ENCODE measurements at regions not wholly inside any gene's neighbourhood (a gene's known extent, or its start where the extent isn't known, plus 50 kb on each side); places are given as distances from the start of the nearest gene placed in this dataset.

GRCh38 chr4:179285696-179286095 lies 1843.5 kb upstream of the AGA start:
- Histone ChIP-seq H3K9ac (ENCODE audit: insufficient read length, low read depth) (no peak overlapping the region), H3K9me3 (ENCODE audit: insufficient read depth, low read length) (no peaks in the 10 kb centered on the region), H3K4me1 (ENCODE audit: insufficient read depth, insufficient read length) (no peaks in the 10 kb centered on the region), H3K36me3 (ENCODE audit: insufficient read depth, insufficient read length, low read length) (no peaks in the 10 kb centered on the region), H3K27me3 (ENCODE audit: insufficient read depth, insufficient read length) (no peaks in the 10 kb centered on the region), H3K4me3 (ENCODE audit: insufficient read length, low read depth) (no peak overlapping the region)
- DNase-seq (ENCODE audit: low read depth, low spot score): no peak
- TF ChIP-seq ZNF274 (IDR thresholded peaks at IDR 0.05; ENCODE audit: low read depth, low read length): no peak
- no peak for TF ChIP-seq SUZ12 (IDR thresholded peaks at IDR 0.05; ENCODE audit: extremely low read depth, insufficient read depth, insufficient read length)
- TF ChIP-seq YY1 (IDR thresholded peaks at IDR 0.05; ENCODE audit: insufficient read depth, insufficient read length): no peak

GRCh38 chr4:179291657-179292056 lies 1849.4 kb upstream of the AGA start:
- no peaks in the 10 kb centered on the region for H3K36me3 ChIP-seq (ENCODE audit: insufficient read depth, insufficient read length, low read length)
- no peak for TF ChIP-seq ZNF274 (IDR thresholded peaks at IDR 0.05; ENCODE audit: low read depth, low read length)
- no peak for TF ChIP-seq SUZ12 (IDR thresholded peaks at IDR 0.05; ENCODE audit: extremely low read depth, insufficient read depth, insufficient read length)
- no peak for TF ChIP-seq YY1 (IDR thresholded peaks at IDR 0.05; ENCODE audit: insufficient read depth, insufficient read length)
- H3K4me3 ChIP-seq (ENCODE audit: insufficient read length, low read depth): no peak overlapping the region
- no peak for DNase-seq (ENCODE audit: low read depth, low spot score)
- H3K4me1 ChIP-seq (ENCODE audit: insufficient read depth, insufficient read length): no peaks in the 10 kb centered on the region
- H3K27me3 ChIP-seq (ENCODE audit: insufficient read depth, insufficient read length): no peaks in the 10 kb centered on the region
- no peaks in the 10 kb centered on the region for H3K9me3 ChIP-seq (ENCODE audit: insufficient read depth, low read length)
- H3K9ac ChIP-seq (ENCODE audit: insufficient read length, low read depth): no peak overlapping the region

- DNase-seq (ENCODE audit: low read depth, low spot score): no peak
- TF ChIP-seq SUZ12 (IDR thresholded peaks at IDR 0.05; ENCODE audit: extremely low read depth, insufficient read depth, insufficient read length) (no peak), YY1 (IDR thresholded peaks at IDR 0.05; ENCODE audit: insufficient read depth, insufficient read length) (no peak), ZNF274 (IDR thresholded peaks at IDR 0.05; ENCODE audit: low read depth, low read length) (no peak)
- Histone ChIP-seq H3K36me3 (ENCODE audit: insufficient read depth, insufficient read length, low read length) (no peaks in the 10 kb centered on the region), H3K27me3 (ENCODE audit: insufficient read depth, insufficient read length) (no peaks in the 10 kb centered on the region), H3K9me3 (ENCODE audit: insufficient read depth, low read length) (no peaks in the 10 kb centered on the region), H3K4me1 (ENCODE audit: insufficient read depth, insufficient read length) (no peaks in the 10 kb centered on the region), H3K4me3 (ENCODE audit: insufficient read length, low read depth) (no peak overlapping the region), H3K9ac (ENCODE audit: insufficient read length, low read depth) (no peak overlapping the region)
Observed at GRCh38 chr4:179292468-179292867, 1850.2 kb upstream of the AGA start.

GRCh38 chr4:179307297-179308136 lies 1865.3 kb upstream of the AGA start:
- H3K9me3 ChIP-seq (ENCODE audit: insufficient read depth, low read length): no peaks in the 10 kb centered on the region
- no peaks in the 10 kb centered on the region for H3K4me1 ChIP-seq (ENCODE audit: insufficient read depth, insufficient read length)
- no peaks in the 10 kb centered on the region for H3K27me3 ChIP-seq (ENCODE audit: insufficient read depth, insufficient read length)
- H3K36me3 ChIP-seq (ENCODE audit: insufficient read depth, insufficient read length, low read length): no peaks in the 10 kb centered on the region
- DNase-seq (ENCODE audit: low read depth, low spot score): peak; percentile 25
- H3K9ac ChIP-seq (ENCODE audit: insufficient read length, low read depth): no peak overlapping the region
- TF ChIP-seq ZNF274 (IDR thresholded peaks at IDR 0.05; ENCODE audit: low read depth, low read length) (no peak), YY1 (IDR thresholded peaks at IDR 0.05; ENCODE audit: insufficient read depth, insufficient read length) (no peak), SUZ12 (IDR thresholded peaks at IDR 0.05; ENCODE audit: extremely low read depth, insufficient read depth, insufficient read length) (no peak)
- no peak overlapping the region for H3K4me3 ChIP-seq (ENCODE audit: insufficient read length, low read depth)

- Histone ChIP-seq H3K27me3 (ENCODE audit: insufficient read depth, insufficient read length) (no peaks in the 10 kb centered on the region), H3K36me3 (ENCODE audit: insufficient read depth, insufficient read length, low read length) (no peaks in the 10 kb centered on the region), H3K4me3 (ENCODE audit: insufficient read length, low read depth) (no peak overlapping the region), H3K9ac (ENCODE audit: insufficient read length, low read depth) (no peak overlapping the region), H3K9me3 (ENCODE audit: insufficient read depth, low read length) (no peaks in the 10 kb centered on the region), H3K4me1 (ENCODE audit: insufficient read depth, insufficient read length) (no peaks in the 10 kb centered on the region)
- DNase-seq (ENCODE audit: low read depth, low spot score): no peak
- TF ChIP-seq ZNF274 (IDR thresholded peaks at IDR 0.05; ENCODE audit: low read depth, low read length) (no peak), SUZ12 (IDR thresholded peaks at IDR 0.05; ENCODE audit: extremely low read depth, insufficient read depth, insufficient read length) (no peak), YY1 (IDR thresholded peaks at IDR 0.05; ENCODE audit: insufficient read depth, insufficient read length) (no peak)
Observed at GRCh38 chr4:179313823-179314222, 1871.6 kb upstream of the AGA start.

GRCh38 chr4:179325181-179325580 lies 1882.9 kb upstream of the AGA start:
- no peaks in the 10 kb centered on the region for H3K9me3 ChIP-seq (ENCODE audit: insufficient read depth, low read length)
- DNase-seq (ENCODE audit: low read depth, low spot score): no peak
- no peak overlapping the region for H3K4me3 ChIP-seq (ENCODE audit: insufficient read length, low read depth)
- no peak overlapping the region for H3K9ac ChIP-seq (ENCODE audit: insufficient read length, low read depth)
- no peaks in the 10 kb centered on the region for H3K27me3 ChIP-seq (ENCODE audit: insufficient read depth, insufficient read length)
- no peaks in the 10 kb centered on the region for H3K4me1 ChIP-seq (ENCODE audit: insufficient read depth, insufficient read length)
- H3K36me3 ChIP-seq (ENCODE audit: insufficient read depth, insufficient read length, low read length): no peaks in the 10 kb centered on the region
- TF ChIP-seq ZNF274 (IDR thresholded peaks at IDR 0.05; ENCODE audit: low read depth, low read length) (no peak), YY1 (IDR thresholded peaks at IDR 0.05; ENCODE audit: insufficient read depth, insufficient read length) (no peak), SUZ12 (IDR thresholded peaks at IDR 0.05; ENCODE audit: extremely low read depth, insufficient read depth, insufficient read length) (no peak)

- Histone ChIP-seq H3K9ac (ENCODE audit: insufficient read length, low read depth) (no peak overlapping the region), H3K9me3 (ENCODE audit: insufficient read depth, low read length) (no peaks in the 10 kb centered on the region), H3K4me1 (ENCODE audit: insufficient read depth, insufficient read length) (no peaks in the 10 kb centered on the region), H3K4me3 (ENCODE audit: insufficient read length, low read depth) (no peak overlapping the region), H3K36me3 (ENCODE audit: insufficient read depth, insufficient read length, low read length) (no peaks in the 10 kb centered on the region), H3K27me3 (ENCODE audit: insufficient read depth, insufficient read length) (no peaks in the 10 kb centered on the region)
- no peak for DNase-seq (ENCODE audit: low read depth, low spot score)
- no peak for TF ChIP-seq YY1 (IDR thresholded peaks at IDR 0.05; ENCODE audit: insufficient read depth, insufficient read length)
Observed at GRCh38 chr4:179328627-179329026, 1886.4 kb upstream of the AGA start.

All from NT2/D1 (cell line).